Stimulated activated CD4-positive, alpha-beta T cell treated with anti-CD3 and anti-CD28 coated beads, TNF-alpha, amount 100 ng/mL, for 24 hours (primary cell): ENCODE measurements at regions not wholly inside any gene's neighbourhood (a gene's known extent, or its start where the extent isn't known, plus 50 kb on each side); places are given as distances from the start of the nearest gene placed in this dataset.
"Not testable (repeated sequence)": the region's sequence is repeated elsewhere in the genome, so short reads cannot be mapped to it uniquely, and the experiment has no call there.

Source experiments
- DNase-seq, 3 experiments: peaks; one replicate each; pipeline ENCODE4 v3.0.0-alpha.2; 2020; ENCODE audit warnings: low read depth in 3 of 3

DNA sequence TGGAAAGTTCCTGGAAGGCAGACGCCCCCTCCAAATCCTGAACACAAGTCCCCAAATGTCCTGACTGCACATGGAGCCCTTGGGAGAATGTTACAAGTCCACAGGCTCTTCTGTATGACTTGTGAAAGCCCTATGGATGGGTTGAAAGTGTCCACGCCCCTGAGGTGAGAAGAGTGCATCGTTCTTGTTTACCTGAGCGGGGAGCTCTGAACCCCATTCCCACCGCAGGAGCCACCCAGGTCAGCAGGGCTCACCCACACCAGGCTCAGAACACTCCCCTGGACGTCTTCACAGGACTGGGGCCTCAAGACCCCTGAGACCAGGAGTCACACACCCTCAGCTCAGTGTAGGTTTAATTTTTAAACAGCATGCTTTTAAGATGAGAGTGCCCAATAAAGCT, 84.2 kb upstream of the TMEM18 start:
- no peak for DNase-seq

DNA sequence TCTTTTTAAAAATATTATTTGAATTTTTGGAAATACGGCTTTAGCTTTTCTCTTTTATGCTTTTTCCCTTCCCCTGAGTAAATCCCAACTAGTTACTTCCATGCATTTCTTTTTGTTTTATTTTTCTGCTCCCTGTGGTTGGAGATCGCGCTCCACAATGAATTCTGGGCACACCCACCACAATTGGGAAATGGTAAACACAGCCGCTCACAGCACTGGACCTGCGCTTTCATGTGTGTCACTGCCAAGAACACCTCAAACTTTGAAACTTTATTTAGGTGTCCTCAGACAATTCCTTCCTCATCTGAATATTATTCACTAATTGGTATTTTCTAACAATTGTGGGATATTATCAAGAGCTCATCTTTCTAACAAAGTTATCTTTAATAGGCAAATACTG, 82.8 kb upstream of the TMEM18 start:
- no peak for DNase-seq

DNA sequence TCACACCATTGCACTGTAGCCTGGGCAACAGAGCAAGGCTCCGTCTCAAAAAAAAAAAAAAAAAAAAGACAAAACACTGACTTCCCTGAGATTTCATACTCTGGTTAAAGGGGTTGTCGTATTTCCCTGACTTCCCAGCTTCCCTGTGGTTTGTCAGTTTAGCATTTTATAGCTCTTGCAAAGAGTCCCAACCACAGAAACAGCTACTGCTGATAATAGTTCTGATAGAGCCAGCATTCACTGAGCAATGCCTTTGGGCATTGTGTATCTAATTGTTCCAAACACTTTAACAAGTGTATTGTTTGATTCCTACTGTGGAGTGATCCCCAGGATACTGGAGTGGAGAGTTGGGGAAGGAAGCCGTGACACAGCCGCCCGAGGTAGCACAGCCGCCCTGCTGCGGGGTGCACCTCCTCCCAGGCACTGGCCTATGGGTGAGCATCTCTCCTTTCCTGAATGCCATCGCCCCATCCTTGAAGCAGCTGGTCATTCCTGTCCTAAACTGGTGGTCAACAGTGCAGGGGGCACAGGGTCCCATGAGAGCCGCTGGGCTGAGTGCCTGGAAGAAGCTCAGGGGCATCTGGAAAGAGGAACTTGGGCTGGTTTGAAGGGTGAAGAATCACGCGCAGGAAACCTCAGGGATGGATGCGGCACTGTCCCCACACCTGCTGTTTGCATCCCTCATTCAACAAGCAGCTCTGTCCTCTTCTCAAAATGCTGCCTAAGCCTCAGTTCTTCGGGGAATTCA, 81.0 kb upstream of the TMEM18 start:
- no peak for DNase-seq

DNA sequence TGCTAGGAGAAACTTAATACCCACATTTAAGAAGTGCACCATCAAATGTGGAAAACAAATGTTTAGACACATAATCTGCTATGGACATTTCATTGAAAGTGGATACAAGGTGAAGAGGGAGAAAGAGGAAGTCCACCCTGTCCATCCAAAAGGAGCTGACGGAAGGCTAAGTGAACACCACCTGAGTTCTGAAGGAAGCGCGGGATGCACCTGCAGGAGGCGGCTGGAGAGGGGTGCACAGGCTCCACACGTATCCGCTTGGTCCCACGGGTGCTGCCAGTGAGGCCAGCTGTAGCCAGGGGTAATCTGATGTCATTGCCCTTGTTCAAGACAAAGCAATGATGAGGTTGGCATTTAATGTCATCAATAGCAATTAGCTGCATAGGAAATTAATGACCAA, 75.9 kb upstream of the TMEM18 start:
- DNase-seq = no peak

DNA sequence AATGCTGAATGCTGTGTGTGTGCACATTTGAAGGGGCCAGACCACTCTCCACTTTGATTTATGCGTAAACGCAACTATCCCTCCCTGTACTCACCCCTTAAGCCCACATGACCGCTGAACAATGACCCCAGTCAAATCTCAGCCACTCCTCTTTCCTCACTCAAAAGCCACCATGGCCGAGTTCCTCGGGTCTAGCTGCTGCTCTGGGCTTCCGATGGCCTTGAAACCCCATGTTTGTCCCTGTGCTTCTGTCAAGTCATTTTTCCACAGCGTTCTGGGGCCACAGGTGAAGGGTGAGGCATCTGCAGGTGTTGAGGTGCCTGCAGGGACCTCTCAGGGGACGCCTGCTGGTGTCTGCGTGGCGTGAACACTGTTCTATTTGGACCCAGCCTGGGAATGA, 74.3 kb upstream of the TMEM18 start:
- no peak for DNase-seq

DNA sequence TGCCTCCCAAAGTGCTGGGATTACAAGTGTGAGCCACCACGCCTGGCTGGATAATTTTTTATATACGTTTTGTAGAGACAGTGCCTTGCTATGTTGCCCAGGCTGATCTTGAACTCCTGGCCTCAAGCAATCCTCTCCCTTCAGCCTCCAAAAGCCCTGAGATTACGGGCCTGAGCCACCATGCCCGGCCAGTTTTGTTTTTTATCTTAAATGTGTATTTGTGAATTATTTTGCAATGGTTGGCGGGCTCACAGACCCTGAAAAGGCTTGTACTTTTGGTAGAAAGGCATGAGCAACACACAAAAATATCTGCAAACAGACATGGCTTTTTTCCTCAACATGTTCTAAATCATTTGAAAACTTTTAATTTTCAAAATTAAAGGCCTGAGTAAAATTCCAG, 73.4 kb upstream of the TMEM18 start:
- no peak for DNase-seq

DNA sequence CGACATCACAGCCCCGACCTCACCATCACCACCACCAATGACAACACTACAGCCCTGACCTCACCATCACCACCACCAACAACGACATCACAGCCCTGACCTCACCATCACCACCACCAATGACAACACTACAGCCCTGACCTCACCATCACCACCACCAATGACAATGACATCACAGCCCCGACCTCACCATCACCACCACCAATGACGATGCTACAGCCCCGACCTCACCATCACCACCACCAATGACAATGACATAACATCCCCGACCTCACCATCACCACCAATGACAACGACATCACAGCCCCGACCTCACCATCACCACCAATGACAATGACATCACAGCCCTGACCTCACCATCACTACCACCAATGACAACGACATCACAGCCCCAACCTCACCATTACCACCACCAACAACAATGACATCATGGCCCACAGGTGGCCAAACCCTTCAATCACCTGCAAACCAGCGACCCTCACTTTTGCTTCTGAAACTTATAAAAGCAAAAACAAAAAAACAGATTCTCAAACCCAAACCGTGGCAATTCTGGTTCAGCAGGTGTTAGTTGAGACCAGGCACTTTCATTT, 70.7 kb upstream of the TMEM18 start:
- DNase-seq = no peak

DNA sequence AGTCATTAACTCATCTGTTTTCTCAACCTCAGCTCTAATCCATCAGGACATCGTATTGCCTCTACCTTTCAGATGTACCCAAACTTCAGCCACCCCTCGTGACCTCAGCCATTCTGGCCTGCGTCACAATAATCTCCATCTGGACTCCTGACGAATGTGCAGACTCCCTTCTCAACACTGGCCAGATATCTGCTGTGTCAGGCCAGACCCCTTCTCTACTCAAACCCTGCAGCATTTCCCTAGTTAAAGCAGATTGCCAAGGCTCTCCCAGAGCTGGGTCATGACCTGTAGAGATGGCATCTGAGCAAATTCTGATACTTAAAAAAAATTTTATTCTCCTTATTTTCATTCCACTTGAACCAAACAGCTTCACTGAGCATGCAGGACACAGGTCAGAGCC, 69.5 kb upstream of the TMEM18 start:
- no peak for DNase-seq

DNA sequence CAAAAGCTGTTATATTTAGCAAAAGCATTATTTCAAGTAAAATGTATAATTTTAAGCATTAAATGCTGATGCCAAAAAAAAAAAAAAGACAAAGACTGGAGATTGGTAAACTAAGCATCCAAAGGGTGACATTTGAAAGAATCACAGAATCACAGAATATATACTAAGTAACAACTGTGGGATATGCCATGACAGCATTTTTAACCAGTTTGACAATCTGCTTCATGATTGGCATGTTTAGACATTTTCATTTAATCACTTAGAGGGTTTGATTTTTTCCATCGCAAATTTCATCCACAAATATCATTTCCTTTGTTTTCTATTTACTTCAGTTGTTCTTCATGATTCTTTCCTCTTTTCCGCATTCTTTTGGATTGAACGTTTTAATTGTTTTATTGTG, 66.9 kb upstream of the TMEM18 start:
- no peak for DNase-seq

DNA sequence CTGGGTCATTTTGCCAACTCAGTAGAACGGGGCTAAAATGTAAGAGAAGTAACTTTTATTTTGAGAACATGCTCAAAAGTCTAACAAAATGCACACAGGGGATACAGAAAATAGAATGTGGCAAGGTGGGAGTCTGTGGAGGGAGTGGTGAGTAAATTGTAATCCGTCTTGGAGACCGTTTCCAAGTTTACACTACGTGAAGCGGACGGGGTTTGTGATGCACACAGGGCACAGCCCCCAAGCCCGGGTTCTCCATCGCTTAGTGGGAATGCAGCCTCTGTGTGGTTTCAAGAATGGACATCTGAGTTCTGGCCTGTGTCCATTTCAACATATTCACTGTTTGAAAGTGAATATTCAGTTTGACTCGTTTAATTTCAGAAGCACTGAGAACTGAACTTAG, 65.0 kb upstream of the TMEM18 start:
- DNase-seq = no peak

DNA sequence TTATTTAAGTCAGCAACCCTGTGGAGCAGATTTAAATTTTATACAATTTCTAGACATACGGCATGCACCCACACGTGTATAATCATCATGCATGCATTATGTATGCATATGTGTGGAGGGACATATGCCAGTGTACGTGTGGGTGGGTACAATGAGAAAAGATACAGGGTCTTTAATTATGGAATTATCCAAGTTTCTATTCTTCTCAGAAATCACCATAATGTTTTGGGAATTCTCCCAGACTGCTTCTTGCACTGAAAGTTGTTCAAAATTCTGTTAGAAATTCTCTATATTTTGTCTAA, 63.9 kb upstream of the TMEM18 start:
- DNase-seq = no peak

DNA sequence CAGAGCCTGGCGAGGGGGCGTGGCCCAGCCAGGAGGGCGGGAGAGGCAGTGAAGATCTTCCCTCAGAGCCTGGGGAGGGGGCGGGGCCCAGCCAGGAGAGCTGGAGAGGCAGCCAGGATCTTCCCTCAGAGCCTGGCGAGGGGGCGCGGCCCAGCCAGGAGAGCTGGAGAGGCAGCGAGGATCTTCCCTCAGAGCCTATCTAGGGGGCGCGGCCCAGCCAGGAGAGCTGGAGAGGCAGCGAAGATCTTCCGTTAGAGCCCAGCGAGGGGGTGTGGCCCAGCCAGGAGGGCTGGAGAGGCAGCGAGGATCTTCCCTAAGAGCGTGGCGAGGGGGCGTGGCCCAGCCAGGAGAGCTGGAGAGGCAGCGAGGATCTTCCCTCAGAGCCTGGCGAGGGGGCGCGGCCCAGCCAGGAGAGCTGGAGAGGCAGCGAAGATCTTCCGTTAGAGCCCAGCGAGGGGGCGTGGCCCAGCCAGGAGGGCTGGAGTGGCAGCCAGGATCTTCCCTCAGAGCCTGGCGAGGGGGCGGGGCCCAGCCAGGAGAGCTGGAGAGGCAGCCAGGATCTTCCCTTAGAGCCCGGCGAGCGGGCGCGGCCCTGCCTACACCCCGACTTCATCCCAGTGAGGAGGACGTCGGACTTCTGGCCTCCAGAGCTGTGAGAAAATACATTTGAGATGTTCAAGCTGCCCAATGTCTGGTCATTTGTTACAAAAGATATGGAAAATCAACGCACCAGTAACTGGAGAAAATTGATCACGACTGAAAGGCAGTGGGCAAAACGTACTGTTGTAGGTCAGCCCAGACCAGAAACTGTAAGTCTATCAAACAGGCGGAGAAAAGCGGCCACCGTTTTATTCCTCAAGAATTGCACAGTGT, 63.4 kb upstream of the TMEM18 start:
- DNase-seq = peak; percentile 4 to 58 (median 13)

DNA sequence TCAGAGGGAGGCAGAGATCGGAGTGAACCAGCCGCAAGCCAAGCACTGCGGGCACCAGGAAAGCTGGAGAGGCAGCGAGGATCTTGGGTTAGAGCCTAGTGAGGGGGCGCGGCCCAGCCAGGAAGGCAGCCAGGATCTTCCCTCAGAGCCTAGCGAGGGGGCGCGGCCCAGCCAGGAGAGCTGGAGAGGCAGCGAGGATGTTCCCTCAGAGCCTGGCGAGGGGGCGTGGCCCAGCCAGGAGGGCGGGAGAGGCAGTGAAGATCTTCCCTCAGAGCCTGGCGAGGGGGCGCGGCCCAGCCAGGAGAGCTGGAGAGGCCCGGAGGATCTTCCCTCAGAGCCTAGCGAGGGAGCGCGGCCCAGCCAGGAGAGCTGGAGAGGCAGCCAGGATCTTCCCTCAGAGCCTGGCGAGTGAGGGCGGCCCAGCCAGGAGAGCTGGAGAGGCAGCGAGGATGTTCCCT, 62.7 kb upstream of the TMEM18 start:
- not testable (repeated sequence) for DNase-seq

DNA sequence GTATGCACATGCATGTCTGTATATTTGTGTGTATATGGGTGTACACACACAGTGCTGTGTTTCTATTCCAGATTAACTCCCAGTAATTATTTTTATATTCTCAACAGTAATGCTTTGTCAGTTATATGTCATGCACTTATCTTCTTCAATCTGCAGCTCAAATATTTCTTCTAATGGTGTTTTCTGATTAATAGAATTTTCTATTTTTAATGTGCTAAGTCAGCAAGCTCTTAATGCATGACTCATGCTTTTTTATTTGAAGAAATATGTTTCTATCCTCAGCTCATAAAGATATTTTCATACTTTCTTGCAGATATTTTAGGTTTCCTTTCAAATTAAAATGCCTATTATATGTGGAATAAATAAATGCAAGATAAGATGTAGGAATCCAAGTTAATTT, 59.7 kb upstream of the TMEM18 start:
- DNase-seq = no peak

DNA sequence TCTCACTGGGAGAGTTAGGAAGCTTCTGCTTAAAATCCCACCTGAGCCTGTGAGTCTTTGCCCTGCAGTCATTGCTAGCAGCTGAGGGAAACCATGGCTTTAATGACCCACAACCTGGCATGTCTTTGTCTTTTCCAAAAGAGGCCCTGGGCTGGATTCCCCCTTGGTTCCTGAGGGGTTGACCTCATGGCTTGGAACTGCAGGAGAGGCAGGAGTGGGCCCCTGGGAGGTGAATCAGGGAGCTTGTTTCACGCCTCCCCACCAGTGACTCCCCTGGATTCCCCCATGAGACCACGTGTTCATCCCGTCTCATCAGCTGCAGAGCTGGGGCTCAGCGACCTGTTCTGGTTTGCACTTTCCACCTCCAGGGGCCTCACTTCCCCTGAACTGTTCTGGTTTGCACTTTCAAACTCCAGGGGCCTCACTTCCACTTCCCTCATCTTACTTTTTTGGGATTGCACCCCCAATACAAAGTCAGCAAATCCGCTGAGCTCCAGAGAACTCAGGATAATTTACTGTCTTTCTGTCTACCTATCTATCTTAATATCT, 58.5 kb upstream of the TMEM18 start:
- DNase-seq = no peak

DNA sequence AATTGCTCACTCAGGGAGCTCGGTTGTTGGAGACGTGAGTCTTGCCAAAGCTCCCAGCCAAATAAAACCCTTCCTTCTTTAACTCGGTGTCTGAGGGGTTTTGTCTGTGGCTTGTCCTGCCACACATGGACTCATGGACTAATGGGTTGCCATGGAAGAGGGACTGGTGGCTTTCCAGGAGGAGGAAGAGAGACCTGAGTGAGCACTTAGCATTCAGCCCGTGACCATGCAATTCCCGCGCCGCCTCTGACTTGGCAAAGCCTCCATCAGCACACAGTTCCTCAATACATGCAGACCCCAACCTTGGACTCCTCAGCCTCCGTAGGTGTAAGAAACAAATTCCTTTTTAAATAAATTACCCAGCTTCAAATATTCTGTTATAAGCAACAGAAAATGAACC, 57.3 kb upstream of the TMEM18 start:
- DNase-seq = no peak

DNA sequence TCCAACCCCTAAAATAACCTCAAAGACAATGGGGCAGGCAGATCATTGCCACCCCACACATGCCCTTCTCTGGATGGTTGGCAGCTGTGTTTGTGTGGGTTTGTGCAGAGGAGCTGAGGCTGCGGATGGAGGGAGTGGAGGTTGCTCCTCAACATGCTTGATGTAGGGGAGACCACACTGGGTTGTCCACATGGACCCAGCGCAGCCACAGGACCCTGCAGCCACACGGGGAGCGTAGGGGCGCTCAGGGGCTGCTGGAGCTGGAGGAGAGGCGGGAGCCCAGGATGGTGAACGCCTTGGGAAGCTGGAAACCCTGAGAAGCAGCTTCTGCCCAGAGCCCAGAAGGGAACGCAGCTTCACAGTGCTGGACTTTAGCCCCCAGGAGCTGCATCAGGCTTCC, 56.3 kb upstream of the TMEM18 start:
- no peak for DNase-seq

DNA sequence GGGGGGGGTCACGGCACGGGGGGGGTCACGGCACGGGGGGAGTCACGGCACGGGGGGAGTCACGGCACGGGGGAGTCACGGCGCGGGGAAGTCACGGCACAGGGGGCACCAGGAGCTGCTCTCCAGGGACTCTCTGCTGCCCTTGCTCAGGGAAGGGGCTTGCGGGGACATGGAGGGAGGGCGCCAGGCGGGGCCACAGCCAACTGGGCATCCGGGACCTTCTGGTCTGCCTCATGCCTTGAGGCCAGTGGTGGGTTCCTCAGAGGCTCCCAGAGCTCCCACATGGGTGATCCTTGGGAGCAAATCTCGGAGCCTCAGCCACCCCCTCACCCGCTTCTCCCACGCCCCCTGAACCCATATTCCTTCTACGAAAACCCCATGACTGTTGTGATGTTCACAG, 55.8 kb upstream of the TMEM18 start:
- DNase-seq = no peak

DNA sequence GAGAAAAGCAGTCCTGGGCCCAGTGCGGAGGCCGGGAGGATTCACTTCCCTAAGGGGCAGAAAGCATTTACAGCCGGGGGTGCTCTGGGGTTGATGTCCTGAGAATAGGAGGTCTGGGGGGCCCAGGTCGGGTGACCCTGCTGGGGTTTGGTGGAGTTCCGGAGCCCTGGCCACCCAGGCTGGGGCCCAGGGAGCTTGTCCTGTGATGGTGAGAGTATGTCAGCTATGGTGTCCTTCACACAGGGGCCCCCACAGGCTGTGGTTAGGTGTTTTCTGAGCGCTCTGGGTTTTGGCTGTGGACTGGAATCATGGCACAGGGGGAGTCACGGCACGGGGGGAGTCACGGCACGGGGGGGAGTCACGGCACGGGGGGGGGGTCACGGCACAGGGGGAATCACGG, 54.5 kb upstream of the TMEM18 start:
- no peak for DNase-seq

DNA sequence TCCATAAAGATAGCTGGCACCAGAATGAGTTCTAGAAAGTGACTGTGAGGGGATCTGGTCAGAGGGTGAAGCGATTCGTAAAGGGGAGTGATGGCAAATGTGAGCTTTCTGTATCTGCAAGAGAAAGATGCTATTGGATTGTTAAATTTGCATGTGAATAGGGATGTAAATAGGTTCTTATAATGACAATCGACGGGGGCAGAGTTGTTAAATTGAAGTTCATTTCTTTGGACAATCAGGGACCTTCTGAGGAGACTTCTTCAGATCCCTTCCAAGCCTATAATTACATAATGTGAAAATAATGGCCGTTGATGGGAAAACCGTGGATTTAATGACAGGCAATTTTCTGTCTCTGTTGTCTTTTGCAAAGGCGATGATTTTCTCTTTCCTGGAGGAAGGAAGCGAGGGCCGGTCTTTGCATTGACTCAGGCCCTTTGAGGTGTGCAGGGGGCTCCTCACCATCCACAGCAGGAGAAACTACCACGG, 52.2 kb upstream of the TMEM18 start:
- no peak for DNase-seq

DNA sequence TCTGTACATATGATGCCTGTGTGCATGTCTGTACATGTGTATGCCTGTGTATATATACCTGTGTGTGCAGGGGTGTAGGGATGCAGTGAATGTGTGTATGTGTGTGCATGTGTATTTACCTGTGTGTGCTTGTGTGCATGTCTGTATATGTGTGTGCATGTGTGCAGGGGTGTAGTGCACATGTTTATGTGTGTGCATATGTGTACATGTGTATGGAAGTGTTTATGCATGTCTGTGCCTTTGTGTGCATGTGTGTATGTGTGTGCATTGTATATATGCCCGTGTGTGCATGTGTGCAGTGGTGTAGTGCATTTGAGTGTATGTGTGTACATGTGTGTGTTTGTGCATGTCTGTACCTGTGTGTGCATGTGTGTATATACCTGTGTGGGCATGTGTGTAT, 51.0 kb upstream of the TMEM18 start:
- DNase-seq = no peak

DNA sequence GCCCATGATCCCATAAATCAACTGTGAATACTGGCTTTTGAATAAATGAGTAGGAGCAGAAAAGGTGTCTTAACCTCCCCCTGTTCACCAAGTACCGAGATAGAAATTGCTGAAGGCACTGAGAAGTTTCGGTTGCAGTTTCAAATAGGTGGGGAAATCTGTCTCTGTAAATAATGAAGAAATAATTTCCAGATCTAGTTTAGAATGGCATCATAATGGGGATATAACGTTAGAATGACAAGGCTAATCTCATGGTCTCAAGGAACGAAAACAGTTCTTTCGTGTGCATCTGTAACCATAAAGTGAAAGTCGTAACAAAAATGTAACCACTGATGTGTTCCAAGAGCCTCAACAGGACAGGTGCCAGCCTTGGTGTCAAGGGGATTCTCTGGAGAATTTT, 49.9 kb upstream of the TMEM18 start:
- no peak for DNase-seq
